GM19328 (cell line): ENCODE measurements at regions not wholly inside any gene's neighbourhood (a gene's known extent, or its start where the extent isn't known, plus 50 kb on each side); places are given as distances from the start of the nearest gene placed in this dataset.
"Not testable (repeated sequence)": the region's sequence is repeated elsewhere in the genome, so short reads cannot be mapped to it uniquely, and the experiment has no call there.

Experiments
- ATAC-seq: cut with Tn5 transposase; IDR thresholded peaks from one replicate; pipeline ENCODE4 v1.9.1; 2021; ENCODE audit warnings: mild to moderate bottlenecking, moderate library complexity; ENCODE audit not compliant: unreplicated experiment

GRCh38 chr10:43921478-43921877 lies 272.8 kb upstream of the ZNF32 start:
- ATAC-seq = no peak

DNA sequence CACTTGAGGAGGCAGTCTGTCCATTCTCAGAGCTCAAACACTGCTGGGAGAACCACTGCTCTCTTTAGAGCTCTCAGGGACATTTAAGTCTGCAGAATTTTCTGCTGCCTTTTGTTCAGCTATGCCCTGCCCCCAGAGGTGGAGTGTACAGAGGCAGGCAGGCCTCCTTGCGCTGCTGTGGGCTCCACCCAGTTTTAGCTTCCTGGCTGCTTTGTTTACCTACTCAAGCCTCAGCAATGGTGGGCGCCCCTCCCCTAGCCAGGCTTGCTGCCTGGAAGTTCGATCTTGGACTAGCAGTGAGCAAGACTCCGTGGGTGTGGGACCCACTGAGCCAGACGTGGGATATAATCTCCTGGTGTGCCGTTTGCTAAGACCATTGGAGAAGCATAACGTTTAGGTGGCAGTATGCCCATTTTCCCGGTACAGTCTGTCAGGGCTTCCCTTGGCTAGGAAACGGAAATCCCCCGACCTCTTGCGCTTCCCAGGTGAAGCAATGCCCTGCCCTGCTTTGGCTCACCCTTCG lies 271.6 kb upstream of the ZNF32 start:
- not testable (repeated sequence) for ATAC-seq

- ATAC-seq = no peak
These were observed 265.1 kb upstream of the ZNF32 start for GRCh38 chr10:43913676-43914235.

DNA sequence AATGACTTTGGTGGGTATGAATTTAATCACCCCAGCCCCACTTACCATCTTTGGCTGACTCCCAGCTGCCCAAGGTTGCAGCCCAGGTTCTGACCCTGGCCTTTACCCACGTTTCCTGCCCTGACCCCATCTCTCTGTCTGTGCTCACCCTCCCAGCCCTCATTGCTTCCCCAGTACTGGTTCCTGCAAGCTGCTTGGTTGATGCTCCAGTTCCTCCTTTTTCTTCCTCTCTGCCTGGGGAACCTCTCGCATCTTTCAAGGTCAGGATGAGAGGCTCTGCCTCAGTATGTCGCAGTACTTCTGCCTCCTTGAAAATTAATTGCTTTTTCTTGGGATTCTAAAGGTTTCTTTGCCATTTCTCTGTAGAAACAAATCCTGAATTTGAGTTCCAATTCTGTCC lies 263.8 kb upstream of the ZNF32 start:
- no peak for ATAC-seq

- ATAC-seq = no peak
These were observed 257.8 kb upstream of the ZNF32 start for GRCh38 chr10:43906490-43906889.

- no peak for ATAC-seq
These were observed 257.0 kb upstream of the ZNF32 start for GRCh38 chr10:43905512-43906236.

DNA sequence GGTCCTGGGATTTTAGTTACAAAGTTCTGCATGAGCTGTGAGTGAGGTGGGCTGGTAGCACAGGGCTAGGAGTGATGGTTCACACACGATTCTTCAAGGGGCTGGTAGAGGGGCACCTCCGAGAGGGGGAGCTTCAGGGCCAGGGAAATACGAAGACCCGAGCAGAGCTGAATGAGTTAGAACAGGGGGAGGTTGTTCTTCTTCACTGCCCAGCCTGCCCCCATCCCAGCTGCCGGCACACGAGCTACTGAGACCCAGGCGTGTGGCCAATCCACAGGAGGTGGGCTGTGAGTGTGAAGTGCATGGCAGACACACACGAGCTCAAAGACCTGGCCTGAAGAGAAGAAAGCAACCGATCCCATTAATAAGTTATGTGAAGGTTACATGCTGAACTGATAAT lies 256.2 kb upstream of the ZNF32 start:
- ATAC-seq = no peak

DNA sequence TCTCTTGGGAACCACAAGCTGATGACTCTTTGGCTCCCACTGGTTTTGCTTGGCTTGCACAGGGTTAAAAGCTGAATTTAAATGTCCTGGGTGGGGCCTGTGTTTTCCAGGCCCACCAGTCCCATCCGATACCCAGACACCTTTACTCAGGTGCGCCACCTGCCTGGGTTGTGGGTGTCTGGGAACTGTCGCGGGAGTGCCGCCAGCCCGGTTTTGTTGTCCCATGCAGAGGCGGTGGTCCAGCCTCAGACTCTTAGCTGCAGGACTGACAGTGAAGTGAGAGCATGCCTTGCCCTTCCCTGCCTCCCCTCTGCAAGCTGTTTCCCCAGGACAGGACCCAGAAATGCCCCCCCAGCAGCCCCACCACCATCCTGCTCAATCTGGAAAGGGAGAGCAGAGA lies 255.6 kb upstream of the ZNF32 start:
- no peak for ATAC-seq

DNA sequence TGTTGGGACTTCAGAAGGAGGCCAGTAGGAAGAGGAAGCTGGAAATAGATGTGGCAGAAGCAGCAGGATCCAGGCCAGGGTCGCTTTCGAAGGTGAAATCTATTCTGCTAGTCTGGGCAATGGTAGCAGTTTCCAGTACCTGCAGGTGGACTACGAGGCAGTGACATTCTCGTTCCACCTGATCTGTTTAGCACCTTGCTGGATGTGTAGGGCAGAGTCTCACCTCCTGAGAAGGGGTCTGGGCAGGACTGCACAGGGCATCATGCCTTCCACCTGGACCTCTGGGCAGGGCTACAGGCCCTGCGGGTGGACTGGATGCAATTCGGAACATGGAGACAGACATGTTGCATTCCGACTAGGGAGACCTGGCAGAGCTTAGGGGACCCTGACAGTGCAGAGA lies 254.8 kb upstream of the ZNF32 start:
- no peak for ATAC-seq

GRCh38 chr10:43902842-43903241 lies 254.2 kb upstream of the ZNF32 start:
- no peak for ATAC-seq

- no peak for ATAC-seq
These were observed 253.2 kb upstream of the ZNF32 start for GRCh38 chr10:43901744-43902504.

DNA sequence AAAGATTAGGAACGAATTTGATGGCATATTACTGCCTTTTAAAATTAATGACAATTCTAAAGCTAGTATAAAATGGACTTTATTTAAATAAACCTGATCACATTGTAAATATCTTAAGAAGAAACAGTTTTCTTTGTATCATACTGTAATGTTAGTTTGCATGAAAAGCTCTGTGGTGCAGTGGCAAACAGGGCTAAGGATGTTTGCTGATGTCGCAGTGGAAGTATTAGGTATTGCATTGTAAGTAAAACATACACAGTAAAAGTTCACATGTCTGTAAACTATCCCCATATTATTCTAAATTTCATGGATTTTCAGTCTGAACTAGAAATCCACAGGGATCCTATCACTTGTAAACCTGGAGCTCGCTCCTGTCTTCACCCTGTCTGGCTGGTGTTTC lies 252.6 kb upstream of the ZNF32 start:
- ATAC-seq = no peak

DNA sequence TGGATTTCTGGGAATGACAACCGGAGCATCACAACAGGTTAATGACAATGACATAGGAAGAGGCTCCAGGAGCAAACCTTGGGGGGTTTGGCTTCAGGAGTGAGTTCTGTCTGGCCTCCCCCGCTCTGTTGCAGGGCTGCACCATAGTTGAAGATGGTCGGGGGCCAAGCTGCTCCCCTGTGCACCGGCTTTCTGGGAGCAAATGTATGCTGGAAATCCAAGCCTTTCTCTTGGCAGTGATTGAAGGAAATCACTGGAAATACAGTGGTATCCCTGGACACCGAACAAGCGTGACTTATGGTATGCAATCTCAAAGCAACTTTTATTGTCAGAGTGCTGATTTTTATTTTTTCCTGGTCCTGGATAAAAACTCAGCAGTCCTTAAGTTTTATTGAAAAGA lies 251.9 kb upstream of the ZNF32 start:
- ATAC-seq = no peak

GRCh38 chr10:43899224-43899959 lies 250.7 kb upstream of the ZNF32 start:
- no peak for ATAC-seq

DNA sequence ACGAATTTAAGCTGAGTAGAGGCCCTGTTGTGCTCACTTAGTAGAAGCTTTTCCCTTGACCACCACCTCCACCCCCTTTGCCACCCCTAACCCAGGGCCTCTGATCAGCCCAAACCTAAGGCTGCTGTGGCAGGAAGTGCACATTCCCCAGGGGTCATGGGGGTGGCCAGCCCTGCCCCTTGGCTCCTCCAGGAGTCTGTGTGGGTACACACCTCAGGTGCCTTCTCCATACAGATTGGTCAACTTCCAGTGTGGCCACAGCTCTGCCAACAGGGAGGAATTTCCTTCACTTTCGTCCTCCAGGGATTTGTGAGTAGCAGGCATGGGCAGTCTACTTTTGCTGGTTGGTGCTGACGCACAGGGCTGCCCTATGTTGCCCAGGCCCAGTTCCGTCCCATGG lies 249.9 kb upstream of the ZNF32 start:
- ATAC-seq = no peak

GRCh38 chr10:43897765-43898419 lies 249.2 kb upstream of the ZNF32 start:
- no peak for ATAC-seq

- no peak for ATAC-seq
These were observed 243.5 kb upstream of the ZNF32 start for GRCh38 chr10:43892062-43892770.

- no peak for ATAC-seq
These were observed 242.6 kb upstream of the ZNF32 start for GRCh38 chr10:43891241-43891640.

- no peak for ATAC-seq
These were observed 241.4 kb upstream of the ZNF32 start for GRCh38 chr10:43890124-43890523.

DNA sequence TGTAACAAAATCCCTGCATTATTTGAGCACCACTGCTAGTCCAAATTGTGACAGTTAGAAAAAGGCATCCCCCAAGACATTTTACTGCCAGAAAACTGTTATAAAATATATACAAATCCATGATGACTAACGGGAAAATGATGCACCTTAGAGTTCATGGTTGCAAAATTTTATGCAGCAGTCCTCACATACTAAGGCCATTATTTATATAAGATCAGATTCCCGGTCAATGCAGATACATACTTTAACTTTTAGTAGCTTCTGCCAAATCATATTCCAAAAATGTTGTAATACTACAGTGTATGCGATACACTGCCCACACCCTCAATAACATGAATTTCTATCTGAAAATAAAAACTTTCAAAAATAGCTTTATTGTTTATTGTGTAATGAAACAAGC lies 239.9 kb upstream of the ZNF32 start:
- ATAC-seq = no peak
